ENCODE measurements at regions not wholly inside any gene's neighbourhood (a gene's known extent, or its start where the extent isn't known, plus 50 kb on each side); places are given as distances from the start of the nearest gene placed in this dataset.

DNA sequence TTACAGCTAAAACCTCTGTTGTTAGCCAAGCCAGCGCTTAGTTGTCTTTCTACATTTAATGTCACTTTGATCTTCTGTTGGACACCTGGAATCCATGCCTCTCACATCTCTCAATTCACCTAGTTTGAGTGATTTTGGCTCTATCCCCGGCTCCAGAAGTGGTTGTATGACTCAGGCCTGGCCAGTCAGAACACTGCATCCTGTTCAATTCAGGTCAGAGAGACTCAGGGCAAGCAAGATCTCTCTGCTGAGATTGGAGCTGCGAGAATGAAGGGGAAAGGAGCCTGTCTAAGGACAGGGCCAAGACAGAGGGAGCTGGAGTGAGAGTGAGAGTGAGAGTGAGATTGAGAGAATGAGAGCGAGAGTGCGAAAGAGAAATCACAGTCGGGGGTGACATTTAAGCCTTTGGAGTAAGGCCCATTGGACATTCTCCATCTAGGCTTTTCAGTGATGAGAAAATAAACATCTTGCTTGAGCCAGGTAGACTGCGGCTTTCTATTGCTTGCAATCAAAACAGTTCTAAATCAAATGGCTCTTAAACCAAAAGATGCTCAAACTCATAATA is 83.3 kb upstream of the DYNC1I1 start:
- no peak for TF ChIP-seq EP300 (IDR thresholded peaks at IDR 0.05)
- TF ChIP-seq, protein P1, sequence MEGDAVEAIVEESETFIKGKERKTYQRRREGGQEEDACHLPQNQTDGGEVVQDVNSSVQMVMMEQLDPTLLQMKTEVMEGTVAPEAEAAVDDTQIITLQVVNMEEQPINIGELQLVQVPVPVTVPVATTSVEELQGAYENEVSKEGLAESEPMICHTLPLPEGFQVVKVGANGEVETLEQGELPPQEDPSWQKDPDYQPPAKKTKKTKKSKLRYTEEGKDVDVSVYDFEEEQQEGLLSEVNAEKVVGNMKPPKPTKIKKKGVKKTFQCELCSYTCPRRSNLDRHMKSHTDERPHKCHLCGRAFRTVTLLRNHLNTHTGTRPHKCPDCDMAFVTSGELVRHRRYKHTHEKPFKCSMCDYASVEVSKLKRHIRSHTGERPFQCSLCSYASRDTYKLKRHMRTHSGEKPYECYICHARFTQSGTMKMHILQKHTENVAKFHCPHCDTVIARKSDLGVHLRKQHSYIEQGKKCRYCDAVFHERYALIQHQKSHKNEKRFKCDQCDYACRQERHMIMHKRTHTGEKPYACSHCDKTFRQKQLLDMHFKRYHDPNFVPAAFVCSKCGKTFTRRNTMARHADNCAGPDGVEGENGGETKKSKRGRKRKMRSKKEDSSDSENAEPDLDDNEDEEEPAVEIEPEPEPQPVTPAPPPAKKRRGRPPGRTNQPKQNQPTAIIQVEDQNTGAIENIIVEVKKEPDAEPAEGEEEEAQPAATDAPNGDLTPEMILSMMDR (IDR thresholded peaks at IDR 0.05), result no peak
- no peak for TF ChIP-seq POLR2A (IDR thresholded peaks at IDR 0.05)
- H3K9me3 ChIP-seq, result no peaks in the 10 kb centered on the region
- no peak overlapping the region for H3K4me3 ChIP-seq
- WGBS, 3 donors, result 80 to 85% (median 83%) methylated on average over 7 of the region's 7 CpGs
- intact Hi-C loops (cut with DNase I), result loop anchor here (5.0 to 10.0 kb wide), 4 partner anchors 94 to 177 kb away; partner anchors contain the start of gene PDK4 (in 1 of the 4)
- no peak for DNase-seq
- no peak overlapping the region for H3K27ac ChIP-seq
- H3K36me3 ChIP-seq, result no peaks in the 10 kb centered on the region
- H3K4me1 ChIP-seq (ENCODE audit: insufficient read depth), result no peaks in the 10 kb centered on the region
- no peaks in the 10 kb centered on the region for H3K27me3 ChIP-seq

DNA sequence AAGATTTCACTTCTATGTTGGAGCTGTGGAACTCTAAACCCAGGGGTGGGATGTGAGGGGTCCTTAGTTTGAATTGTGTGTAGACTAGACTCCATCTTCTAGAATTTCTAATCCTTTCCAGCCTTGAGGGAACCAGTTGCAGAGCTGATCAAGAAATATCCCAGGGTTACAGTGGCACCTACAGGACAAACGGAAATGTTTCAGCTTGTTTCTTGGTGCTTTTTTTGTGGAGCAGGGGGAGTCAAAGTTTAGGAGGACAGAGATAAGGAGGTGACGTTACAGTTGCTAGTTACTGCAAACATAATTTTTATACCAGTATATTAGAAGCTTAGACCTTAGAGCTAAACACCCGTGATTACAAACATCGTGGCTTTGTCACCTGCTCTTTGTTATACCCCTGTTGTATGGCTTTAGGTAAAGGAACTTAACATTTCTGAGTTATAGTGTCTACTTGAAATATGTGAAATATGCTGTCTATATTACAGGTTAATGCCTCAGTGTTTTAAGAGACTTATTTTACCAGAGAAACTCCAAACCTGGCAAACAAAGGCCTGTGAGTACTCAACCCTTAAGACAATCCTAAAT is 84.5 kb upstream of the DYNC1I1 start:
- 5 to 13% (median 7%) methylated on average over 4 of the region's 4 CpGs for WGBS, 3 donors
- TF ChIP-seq EP300 (IDR thresholded peaks at IDR 0.05), result no peak
- TF ChIP-seq, protein P1 (IDR thresholded peaks at IDR 0.05), result peak in 1 of 3 donors; percentile 61
- intact Hi-C loops (cut with DNase I), result loop anchor here (2.0 to 10.0 kb wide), 5 partner anchors 93 to 176 kb away; partner anchors contain the start of gene PDK4 (in 1 of the 4)
- no peaks in the 10 kb centered on the region for H3K27me3 ChIP-seq
- H3K36me3 ChIP-seq, result no peaks in the 10 kb centered on the region
- H3K4me1 ChIP-seq (ENCODE audit: insufficient read depth), result no peaks in the 10 kb centered on the region
- H3K9me3 ChIP-seq, result no peaks in the 10 kb centered on the region
- no peak overlapping the region for H3K4me3 ChIP-seq
- peak in 1 of 5 donors; percentile 34 for DNase-seq
- H3K27ac ChIP-seq, result no peak overlapping the region

DNA sequence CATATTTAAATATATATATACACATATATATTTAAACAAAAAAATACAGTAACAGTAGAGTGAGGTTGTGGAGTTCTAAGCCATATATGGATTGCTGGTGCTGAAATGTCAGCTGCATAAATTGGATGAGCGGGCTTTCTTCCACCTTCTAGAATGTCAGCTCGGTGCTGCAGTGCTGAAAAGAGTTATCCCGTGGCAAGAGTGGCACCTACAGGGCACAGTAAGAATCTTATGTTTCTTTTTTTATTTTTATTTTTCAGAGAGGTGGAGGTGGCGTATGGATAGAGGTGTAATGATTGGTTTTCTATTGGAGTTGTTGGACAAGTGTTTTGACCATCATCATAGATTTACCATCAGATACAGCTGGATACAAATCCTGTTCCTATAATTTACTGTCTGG is 86.2 kb upstream of the DYNC1I1 start:
- Histone ChIP-seq H3K36me3 (no peaks in the 10 kb centered on the region), H3K4me1 (ENCODE audit: insufficient read depth) (peaks cover 2% of the 10 kb centered on the region), H3K27me3 (no peaks in the 10 kb centered on the region), H3K4me3 (no peak overlapping the region), H3K27ac (no peak overlapping the region), H3K9me3 (no peaks in the 10 kb centered on the region)
- TF ChIP-seq, protein P1 (IDR thresholded peaks at IDR 0.05), result peak; percentile 47 to 69 (median 55)
- no peak for TF ChIP-seq POLR2A (IDR thresholded peaks at IDR 0.05)
- DNase-seq, result peak; percentile 56 to 68 (median 61)
- intact Hi-C loops (cut with DNase I), result loop anchor here (2.0 to 10.0 kb wide), 5 partner anchors 91 to 174 kb away; partner anchors contain the start of gene PDK4 (in 1 of the 4)
- WGBS, 3 donors, result 4 to 11% (median 8%) methylated on average over 4 of the region's 4 CpGs

DNA sequence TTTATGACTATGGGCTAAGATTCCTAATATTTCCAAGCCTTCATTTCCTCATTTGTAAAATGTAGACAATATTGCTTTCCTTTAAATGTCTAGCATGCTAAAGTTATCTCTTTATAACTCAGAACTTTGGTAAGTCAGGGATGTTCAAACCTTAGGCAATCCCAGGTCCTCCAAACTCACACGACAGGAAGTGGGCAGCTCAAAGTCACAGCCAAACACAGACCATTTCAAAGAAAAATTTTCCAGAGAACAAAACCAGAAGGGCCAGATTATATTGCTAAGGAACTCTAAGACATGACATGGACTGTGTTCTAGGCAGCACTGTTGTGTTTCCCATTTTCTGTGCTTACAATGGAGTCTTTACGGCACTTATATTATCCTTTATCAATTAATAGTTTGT is 87.8 kb upstream of the DYNC1I1 start:
- TF ChIP-seq POLR2A (IDR thresholded peaks at IDR 0.05) (no peak), EP300 (IDR thresholded peaks at IDR 0.05) (no peak)
- TF ChIP-seq, protein P1 (IDR thresholded peaks at IDR 0.05), result no peak
- Histone ChIP-seq H3K27ac (no peak overlapping the region), H3K4me1 (ENCODE audit: insufficient read depth) (peaks cover 2% of the 10 kb centered on the region), H3K36me3 (no peaks in the 10 kb centered on the region), H3K27me3 (no peaks in the 10 kb centered on the region), H3K9me3 (no peaks in the 10 kb centered on the region), H3K4me3 (no peak overlapping the region)
- DNase-seq, result no peak
- WGBS, 3 donors, result 88 to 92% (median 89%) methylated on average over 2 of the region's 2 CpGs
- intact Hi-C loops (cut with DNase I), result loop anchor here in 3 of 4 donors (5.0 to 10.0 kb wide), 4 partner anchors 90 to 157 kb away; partner anchors contain the start of gene PDK4 (in 1 of the 3)

All from ovary (tissue), 7 donors.